ENCODE measurements at regions not wholly inside any gene's neighbourhood (a gene's known extent, or its start where the extent isn't known, plus 50 kb on each side); places are given as distances from the start of the nearest gene placed in this dataset.
A peak's percentile ranks its signal among the peaks of the same experiment; 100 is the strongest.

DNA sequence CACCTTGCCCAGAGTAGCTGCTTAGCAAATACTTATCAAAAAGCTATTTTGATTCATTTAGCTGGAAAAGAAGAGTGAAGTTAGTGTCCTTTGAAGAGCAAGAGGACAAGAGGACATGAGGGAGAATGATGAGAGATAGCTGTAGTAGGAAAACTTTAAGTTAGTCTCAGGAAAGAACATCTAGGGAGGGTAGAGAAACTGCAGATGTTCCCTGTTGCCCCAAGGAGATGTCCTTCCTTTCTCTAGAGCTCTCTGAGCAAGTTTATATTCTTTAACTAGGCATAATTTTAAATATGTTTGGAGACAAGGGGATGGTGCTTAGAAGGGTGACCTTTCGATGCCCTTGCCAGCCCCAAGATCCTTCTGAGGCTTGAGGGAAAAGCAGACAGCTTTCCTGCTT, 529.1 kb upstream of the TBX3 start:
- DNase-seq = no peak

DNA sequence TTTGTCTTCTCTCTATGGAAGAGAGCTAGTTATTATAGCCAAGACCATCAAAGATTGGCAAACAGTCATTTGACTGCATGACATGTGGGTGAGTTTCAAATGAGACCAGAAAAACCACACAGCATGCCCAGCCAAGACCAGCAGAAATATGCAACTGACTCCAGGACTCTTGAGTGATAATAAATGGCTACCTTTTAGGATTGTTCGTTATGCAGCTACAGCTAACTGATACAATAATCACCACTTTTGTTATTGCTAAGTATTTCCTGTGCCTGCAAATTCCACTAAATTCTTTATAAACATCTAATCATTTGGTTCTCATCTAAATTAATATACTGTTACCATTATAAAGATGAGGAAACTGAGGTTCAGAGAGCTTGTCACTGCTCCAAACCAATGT, 528.4 kb upstream of the TBX3 start:
- DNase-seq = no peak

DNA sequence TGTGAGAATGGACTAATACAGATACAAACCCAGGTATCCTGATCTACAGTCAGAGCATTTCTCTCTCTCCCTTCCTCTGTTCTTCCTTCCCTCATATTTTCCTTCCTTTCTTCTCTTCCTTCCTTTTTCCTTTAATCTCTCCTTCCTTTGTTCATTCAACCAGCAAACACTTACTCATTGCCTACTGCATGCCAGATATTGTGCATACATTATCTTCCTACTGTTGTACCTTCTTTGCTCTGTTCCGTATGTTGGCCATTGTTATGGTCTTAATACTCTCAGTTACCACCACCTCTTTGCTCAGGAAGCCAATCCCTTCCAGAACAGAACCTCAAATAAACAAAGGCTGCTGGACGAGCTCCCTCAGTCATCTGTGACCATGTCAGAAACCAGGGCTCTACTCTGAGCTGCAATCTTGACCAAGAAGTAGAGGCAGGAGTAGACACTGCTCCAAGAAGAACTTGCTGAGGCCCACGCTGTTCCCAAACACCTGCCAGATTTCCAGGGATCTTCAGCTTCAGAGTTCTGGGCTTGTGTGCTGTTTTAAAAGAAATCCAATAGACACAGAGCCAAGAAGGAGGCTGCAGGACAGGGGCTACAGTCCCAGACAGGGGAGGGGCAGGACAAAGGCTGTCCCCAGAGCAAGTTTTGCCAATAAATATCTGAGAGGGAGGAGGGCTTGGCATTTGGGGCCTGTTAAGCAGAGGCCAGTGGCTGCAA, 526.7 kb upstream of the TBX3 start:
- no peak for DNase-seq

DNA sequence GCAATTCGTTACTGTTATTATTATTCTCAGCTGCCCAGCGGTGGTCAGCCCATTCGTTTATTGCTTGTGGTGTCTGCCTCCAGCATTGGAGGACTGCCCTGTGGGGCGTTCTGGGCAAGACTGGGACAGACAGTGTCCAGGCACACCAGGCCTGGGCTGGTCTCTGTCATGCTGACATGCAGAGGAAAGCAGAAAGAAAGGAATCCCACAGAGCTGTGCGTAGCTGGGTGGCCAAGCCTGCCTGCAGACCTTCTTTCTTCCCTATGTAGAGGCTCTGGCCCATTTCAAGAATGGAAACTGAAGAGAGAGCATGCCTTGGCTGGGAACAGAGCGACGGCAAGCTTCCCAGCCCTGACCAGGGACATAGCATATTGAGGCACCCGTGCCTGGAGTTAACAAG, 525.3 kb upstream of the TBX3 start:
- no peak for DNase-seq

DNA sequence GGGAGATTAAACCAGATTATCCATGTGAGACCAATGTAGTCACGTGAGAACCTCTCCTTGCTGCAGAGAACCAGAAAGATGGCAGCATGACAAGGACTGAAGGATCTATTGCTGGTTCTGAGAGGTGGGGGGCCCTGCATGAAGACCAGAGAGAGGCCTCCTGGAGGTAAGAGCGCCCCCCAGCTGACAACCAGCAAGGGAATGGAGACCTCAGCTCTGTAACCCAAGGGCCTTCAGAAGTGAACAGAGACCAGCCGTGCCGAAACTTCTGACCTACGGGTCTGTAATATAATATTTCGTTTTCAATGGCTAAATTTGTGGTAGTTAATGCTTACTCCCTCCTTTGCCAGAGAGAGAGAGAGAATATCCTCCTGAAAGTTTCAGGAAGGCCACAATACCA, 524.1 kb upstream of the TBX3 start:
- no peak for DNase-seq

DNA sequence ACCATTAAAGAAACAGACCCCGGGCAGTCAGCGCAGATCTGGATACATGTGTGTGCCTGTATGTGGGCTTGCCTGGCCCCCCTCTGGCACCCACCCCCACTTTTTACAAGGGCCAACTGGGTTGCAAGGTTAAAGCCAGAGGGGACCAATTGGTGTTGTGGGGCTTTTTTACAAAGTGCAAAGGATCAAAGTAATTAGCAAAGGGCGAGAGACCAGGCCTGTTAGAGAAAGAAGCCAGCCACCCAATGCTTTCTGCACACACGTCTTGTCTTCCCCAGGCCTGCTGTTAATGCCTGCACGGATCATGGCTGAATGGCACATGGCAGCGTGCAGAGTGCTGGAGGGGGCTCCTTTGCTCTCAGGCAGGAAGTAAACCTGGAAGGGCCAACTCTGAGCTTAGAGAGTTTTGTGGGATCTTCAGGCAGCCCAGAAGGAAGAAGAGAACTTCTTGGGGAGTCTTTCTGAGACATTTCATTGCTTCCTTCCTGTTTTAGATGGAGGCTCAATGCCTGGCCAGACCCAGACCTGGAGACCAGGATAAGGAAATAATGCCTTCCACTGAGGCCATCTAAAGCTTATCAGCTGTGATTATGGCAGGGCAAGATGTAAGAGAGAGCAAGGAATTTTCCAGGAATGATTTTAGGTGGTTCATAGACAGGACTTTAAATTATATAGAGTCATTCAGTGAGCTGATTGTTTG, 523.4 kb upstream of the TBX3 start:
- no peak for DNase-seq

DNA sequence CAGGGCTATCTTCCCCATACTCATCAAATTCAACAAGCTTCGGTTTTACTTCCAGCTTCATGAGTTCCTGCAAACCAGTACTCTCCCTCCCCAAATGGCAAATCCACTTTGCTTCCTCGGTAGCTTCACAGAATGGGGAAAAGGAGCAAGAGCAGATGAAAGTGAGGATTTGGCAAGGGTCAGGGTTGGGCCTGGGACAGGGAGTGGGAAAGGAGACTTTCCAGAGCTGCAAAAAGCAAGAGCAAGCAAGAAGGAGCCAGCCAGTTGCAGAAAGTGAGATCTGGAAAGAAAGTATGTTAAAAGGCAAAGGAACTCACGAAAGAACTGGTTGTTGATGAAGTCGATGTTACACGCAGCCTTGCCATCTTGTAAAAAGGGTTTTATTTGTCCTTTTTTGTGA, 522.8 kb upstream of the TBX3 start:
- no peak for DNase-seq

DNA sequence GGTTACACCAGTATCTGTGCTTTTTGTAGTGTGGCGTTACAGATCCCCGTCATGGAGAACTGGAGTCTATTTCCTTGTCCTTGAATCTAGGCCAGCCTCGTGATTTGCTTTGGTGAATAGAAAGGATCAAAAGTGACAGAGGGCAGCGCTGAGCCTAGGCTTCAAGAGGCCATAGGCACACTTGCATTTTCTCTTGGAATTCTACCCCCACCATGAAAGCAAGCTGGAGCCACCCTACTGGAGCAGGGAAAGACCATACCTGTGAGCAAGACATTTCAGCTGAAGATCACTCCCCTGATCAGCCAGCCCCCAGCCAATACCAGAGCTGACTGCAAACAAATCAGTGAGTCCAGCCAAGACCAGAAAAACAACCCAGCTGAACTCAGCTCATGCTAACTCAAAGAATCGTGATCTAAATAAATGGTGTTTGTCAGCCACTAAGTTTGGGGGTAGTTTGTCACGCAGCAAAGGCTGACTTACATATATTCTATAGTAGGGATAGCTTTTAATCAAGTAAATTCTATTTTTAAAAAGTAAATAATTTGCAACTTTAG, 521.9 kb upstream of the TBX3 start:
- no peak for DNase-seq

DNA sequence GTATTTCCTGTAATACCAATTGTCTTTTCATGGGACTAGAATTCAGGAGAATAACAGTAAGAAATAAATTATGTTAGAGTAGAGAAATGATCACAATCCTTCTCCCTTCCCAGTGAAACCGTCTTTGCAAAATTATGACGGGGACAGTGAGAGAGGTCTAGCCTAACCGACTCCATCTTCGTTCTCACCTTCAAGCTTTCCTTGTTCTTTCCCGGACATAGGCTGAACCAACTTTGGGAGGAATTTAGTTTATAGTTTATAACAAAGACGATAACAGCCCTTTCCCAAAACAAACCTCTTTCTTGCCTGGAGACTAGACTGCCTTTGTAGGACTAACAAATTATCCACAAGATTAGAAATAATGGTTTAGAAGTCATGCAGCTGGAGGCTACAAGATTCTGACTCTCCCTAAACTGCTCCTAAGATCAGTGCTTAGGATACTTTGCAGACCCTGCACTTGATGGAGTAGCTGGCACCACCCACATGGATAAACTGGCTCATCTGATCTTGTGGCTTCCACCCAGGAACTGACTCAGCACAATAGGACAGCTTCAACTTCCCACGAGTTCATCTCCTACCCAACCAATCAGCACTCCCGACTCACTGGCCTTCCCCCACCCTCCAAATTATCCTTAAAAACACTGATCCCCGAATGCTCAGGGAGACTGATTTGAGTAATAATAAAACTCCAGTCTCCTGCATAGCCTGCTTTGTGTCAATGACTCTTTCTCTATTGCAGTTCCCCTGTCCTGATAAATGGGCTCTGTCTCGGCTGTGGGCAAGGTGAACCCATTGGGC, 521.2 kb upstream of the TBX3 start:
- DNase-seq = no peak

DNA sequence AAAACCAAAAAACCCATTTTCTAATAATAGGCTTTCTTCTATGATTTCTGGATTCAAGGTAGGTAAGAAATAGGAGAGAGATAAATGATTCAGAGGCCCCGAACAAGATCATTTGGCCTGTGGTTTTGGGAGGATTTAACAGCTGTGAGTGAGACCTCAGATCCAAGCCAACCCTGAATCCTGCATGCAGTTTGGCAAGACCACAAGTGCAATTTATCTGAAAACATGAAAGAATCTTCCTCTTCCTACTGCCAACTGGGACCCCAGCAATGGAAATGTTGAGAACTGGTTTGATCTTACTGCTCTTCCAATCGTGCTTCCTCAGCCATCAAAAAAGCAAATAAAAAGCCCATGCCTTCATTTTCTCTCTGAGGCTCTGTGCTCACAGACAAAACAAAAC, 519.7 kb upstream of the TBX3 start:
- DNase-seq = no peak

DNA sequence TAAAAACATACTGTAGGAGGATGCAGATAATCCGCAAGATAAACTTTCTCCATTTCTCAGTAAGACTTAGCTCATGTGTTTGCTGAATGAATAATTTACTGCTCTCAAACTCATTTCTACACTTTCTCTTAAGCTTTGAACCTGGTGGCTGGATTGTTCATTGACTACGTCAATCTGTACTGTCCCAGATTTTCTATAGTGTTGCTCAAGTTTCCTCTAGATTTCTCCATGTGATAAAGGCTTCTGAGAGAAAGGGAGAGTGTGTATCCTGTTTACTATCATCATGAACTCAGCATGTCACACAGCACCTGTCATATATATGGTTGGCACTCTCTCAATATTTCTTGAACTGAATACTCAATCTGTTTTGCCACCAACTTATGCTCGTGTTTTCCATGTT, 518.0 kb upstream of the TBX3 start:
- DNase-seq = no peak

DNA sequence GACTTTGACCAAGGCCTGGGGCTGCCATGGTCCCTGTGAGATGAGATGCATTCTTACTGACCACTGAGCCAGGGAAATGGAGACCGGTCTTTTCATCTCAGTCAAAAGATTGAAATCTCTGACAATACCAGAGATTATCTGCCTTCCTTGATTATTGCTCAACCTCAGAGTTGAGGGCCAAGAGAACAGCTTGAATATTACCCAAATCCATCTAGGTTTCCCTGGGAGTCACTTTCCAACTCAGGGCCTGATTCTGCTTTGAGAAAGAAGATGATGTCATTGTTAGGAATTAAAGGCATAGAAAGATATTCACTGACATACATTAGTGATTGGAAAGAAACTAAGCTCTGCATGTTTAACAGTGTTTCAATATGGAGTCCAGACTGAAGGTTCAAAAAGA, 515.9 kb upstream of the TBX3 start:
- no peak for DNase-seq

DNA sequence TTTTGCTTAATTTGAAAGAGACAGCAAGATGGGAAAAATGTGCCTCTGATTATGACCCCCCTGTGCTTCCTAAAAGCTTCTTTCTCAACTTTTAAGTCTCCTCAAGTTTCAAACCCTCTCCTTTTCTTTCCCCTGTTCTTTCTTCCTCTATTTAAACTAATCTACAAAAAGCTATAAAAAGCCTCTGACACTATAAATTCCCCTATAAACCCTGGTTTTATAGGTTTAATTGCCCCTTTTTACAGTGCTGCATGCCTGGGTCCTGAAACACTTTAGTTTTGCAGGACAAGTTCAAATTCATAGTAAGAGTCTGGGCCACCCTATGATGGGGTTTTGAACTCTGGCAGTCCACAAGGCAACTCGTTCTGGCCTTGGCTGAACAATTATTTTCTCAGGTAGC, 510.9 kb upstream of the TBX3 start:
- no peak for DNase-seq

DNA sequence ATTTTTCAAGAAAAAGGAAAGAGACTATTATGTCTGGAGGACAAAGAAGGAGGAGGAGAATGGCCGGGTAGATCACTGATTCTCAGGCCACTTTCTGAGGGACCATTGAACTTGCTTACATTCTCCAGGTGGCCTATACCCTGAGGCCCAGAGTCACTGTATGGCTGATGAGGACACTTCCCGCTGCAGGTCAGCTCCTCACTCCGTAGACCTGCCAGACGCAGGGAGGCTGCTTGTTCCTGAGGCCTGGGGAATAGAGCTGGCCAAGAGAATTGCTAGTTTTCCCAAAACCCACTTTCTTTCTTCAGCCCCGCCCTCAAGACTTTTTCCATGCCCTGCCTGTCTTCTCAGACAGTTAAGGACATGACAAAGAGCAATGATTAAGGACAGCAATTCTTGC, 510.5 kb upstream of the TBX3 start:
- DNase-seq = no peak

DNA sequence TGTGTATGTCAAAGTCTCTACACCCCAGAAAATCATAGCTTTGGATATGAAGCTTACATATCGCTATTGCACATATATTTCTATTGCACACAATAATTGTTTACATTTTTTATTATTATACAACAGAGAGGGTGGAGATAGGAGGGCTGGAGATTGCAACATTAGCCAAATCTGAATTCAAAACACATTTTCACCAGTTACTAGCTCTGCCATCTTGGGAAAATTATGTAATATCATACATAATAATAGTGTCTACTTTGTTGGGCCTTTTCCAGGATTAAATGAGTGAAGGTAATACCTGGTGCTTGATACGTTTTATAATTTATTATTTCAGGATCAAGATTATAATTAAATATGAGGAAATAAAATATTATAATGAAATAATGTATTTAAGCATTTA, 507.4 kb upstream of the TBX3 start:
- DNase-seq = no peak

DNA sequence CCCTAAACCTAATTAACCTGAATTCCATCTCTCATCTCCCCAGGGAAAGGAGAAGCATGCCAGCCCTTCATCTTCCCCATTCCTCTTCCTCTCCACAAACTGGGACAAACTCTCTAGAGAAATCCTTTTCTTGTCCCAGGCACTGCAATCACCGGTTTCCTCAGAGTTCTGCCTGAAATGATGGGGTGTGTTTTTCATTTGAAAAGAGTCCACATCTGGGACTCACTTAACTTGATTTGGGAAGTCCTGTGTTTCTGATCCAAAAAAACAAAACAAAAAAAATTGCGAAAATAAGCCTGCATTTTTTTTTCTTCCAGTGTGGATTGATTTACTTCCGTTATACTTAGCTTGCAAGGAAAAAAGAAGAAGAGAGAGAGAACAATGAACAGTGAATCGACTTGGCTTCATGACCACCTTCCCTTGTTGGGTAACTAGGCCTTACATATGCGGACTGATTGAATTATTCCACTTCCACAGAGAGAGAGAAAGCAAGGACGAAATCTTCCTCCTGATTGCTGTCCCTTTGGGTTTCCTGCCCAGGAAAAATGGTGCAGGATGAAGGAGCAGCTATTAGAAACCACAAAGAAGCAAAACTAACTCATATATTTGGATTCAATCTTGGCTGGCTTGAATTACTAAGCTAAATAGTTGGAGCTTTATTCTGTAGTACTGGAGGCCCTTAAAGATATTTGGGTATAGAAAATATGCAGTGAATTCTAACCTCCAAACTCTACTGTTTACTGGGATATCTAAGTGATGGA, 506.2 kb upstream of the TBX3 start:
- no peak for DNase-seq

DNA sequence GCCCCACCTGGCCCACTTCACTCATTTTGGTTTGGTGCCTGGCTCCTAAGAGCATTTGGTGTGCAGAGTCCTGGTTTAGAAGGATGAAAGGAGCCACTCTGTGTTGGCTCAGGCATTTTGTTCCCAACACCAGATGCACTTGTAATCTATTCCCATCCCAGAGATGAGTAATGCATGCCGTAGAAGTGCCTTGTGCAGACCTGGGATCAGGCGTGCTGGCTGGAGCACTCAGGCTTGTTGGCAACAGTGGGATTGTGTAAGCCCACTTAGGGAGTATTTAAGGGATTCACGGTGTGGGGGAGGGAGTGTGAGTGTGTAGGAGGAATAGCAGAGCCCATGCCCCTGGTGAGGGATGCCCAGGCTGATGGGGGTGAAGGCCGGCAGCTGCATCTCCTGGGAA, 501.5 kb upstream of the TBX3 start:
- peak; percentile 34 for DNase-seq

DNA sequence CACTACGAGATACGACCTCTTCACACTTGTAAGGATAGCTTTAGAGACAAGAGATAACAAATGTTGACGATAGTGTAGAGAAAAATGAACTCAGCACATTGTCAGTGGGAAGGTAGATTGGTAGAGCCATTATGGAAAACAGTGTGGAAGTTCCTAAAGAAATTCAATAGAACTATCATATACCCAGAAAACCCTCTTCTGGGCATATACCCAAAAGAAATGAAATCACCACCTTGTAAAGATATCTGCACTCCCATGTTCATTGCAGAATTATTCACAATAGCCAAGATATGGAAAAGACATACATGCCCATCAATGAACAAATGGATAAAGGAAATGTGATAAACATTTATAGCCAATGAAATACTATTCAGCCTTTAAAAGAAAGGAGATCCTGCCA, 499.8 kb upstream of the TBX3 start:
- no peak for DNase-seq

DNA sequence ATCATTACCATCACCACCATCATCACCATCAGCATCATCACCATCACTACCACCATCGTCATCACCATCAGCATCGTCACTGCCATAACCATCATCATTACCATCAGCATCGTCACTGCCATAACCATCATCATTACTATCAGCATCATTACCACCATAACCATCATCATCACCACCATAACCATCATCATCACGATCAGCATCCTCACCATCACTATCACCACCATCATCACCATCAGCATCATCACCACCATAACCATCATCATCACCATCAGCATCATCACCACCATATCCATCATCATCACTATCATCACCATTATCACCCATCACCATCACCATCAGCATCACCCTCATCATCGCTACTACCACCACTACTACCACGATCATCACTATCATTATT, 493.9 kb upstream of the TBX3 start:
- no peak for DNase-seq

DNA sequence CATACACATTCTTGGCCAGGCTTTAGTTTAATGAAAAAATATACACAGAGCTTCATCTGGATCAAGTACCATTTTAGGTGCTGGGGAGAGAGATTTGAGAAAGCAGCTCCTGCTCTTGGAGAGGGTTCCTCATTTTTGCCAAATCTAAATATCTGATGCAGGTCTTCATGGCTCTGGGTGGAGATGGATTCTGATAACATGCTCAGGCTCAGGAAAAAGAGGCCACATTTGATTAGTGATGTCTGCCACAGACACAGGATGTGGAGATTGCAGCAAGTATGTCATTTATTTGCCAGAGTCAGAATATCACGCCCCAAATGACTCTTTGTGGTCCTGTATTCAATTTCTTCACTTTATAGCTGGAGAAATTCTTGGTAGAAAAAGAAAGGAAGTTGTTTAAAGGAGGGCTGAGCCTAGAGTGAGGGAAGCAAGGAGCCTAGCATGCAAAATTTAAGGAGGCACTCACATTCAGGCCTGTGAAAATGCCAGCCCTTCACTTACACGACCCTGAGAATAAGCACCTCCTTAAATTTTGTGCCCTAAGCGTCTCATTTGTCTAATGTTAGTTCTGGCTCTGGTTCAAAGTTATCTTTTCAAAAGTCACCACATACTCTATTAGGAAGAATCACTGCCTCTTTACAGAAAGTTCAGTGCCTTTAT, 492.9 kb upstream of the TBX3 start:
- no peak for DNase-seq

DNA sequence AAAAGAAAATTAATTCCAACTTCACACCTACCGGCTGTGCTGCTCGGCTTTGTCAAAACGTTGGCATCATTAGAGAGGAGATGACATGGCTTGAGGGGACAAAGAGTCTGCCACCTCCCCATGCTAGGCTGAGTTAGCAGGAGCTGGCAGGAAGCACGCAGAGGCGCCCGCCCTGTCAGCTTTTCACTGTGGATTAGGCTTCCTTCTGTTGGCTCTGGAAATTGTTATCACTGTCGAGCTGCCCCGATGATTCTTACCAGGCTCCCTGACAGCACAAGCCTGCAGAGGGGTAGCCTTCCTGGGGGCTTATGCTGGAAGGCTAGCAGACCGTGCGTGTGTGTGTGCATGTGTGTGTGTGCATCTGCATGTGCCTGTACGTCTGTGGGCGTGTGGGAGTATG, 490.9 kb upstream of the TBX3 start:
- no peak for DNase-seq

DNA sequence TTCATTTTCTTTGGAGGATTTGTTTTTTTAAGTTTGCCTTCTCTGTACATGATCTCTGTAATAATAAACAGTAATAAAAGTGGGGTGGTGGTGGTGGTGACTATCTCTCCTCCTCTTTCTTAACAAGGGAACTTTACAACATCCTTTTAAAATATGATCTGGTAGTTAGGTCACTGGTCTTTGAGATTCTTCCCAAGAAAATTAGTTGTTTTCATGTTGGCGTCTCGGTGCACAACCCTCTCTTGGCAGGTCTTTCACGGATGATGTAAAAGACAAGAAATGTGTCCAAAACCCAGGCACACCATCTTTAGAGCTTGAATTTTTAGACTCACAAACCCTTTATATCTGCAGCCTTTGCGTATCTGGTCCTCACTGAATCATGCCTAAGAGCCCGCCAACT, 488.5 kb upstream of the TBX3 start:
- DNase-seq = no peak
